ENCODE measurements at regions not wholly inside any gene's neighbourhood (a gene's known extent, or its start where the extent isn't known, plus 50 kb on each side); places are given as distances from the start of the nearest gene placed in this dataset.

DNA sequence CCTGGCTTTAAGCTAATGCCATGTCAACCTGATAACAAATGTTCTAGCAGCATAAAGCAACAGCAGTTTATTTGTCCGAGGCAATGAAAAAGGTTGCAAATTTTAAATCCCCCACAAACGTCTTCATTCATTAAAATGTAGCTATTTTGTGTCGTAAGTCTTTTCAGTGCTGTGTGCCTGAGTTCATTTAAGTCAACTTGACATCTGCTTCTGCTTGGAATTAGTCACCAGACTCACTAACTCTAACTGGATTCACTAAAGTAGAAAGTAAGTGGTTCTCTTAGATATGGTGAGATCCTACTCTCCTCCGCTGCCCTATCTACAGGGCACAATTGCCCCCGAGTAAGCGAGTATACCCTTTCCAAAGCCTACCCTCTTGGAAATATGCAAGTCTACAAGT is 118.4 kb upstream of the CHRM3 start:
- no peak for DNase-seq (ENCODE audit: low spot score)

GRCh38 chr1:239263801-239264200 is 122.6 kb upstream of the CHRM3 start:
- no peak for DNase-seq (ENCODE audit: low spot score)

GRCh38 chr1:239262538-239262937 is 123.8 kb upstream of the CHRM3 start:
- DNase-seq (ENCODE audit: low spot score): no peak

- DNase-seq (ENCODE audit: low spot score): no peak
Measured at GRCh38 chr1:239261521-239261920, 124.8 kb upstream of the CHRM3 start.

GRCh38 chr1:239260842-239261241 is 125.5 kb upstream of the CHRM3 start:
- DNase-seq (ENCODE audit: low spot score): no peak

DNA sequence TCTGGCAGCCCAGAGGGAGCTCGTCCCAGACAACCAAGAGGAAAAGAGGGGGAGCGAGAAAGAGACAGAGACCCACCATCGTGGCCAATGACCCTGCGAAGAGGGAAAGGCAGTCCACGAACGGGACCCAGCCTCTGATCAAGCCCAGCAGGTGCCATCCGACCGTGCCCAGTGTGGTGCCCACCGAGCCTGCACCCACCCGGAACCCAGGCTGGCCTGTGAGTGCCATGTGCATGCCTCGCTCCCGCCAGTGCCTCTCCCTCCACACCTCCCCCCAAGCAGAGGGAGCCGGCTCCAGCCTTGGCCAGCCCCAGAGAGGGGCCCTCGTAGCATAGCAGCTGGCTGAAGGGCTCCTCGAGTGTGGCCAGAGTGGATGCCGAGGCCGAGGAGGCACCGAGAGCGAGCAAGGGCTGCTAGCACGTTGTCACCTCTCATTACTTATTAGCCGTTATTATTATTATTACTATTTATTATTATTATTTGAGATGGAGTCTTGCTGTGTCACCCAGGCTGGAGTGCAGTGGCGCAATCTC is 130.7 kb upstream of the CHRM3 start:
- DNase-seq (ENCODE audit: low spot score): no peak

DNA sequence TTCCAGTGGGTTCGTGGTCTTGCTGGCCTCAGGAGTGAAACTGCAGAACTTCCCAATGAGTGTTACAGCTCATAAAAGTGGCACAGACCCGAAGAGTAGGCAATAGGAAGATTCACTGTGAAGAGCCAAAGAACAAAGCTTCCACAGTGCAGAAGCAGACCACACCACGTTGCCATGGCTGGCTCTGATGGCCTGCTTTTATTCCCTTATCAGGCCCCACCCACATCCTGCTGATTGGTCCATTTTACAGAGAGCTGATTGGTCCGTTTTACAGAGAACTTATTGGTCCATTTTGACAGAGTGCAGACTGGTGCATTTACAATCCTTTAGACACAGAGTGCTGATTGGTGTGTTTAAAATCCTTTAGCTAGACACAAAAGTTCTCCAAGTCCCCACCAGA is 131.4 kb upstream of the CHRM3 start:
- DNase-seq (ENCODE audit: low spot score): no peak

- DNase-seq (ENCODE audit: low spot score): no peak
Measured at GRCh38 chr1:239253032-239253431, 133.3 kb upstream of the CHRM3 start.

GRCh38 chr1:239250353-239251035 is 135.9 kb upstream of the CHRM3 start:
- DNase-seq (ENCODE audit: low spot score): no peak

DNA sequence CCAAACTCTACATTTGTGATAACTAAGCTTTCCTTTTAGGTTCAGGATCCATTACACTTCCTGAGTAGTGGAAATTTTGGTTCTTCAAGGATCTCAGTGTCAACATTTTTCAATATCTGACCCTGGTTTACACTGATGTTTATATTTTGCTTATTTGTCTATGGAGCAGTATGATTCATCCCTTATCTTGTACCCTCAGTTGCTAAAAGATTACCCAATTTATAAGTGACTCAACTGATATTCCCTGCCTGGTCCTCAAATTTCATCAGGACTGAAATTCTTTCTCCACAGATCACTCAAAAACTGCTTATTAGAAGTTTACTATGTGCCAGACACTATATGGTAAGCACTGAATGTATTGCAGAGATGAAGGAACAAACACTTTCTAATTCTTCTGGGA is 139.1 kb upstream of the CHRM3 start:
- DNase-seq (ENCODE audit: low spot score): no peak

DNA sequence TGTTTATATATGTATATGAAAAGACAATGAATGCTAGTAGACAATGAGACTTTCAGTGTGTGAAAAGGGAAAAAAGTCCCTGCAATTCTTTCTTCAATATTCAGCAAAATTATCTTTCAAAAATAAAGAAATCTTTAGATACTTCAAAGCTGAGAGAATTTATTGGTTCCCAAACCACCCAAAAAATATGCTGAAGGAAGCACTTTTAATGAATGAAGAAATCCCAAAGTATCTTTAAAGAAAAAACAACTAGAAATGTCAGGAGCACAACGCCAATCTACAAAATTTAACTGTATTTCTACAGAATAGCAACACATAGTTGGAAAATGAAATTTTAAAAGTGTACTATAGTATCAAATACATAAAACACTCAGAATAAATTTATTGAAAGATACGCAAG is 142.3 kb upstream of the CHRM3 start:
- DNase-seq (ENCODE audit: low spot score): no peak

- DNase-seq (ENCODE audit: low spot score): no peak
Measured at GRCh38 chr1:239243006-239243405, 143.4 kb upstream of the CHRM3 start.

- DNase-seq (ENCODE audit: low spot score): no peak
Measured at GRCh38 chr1:239242404-239242803, 144.0 kb upstream of the CHRM3 start.

DNA sequence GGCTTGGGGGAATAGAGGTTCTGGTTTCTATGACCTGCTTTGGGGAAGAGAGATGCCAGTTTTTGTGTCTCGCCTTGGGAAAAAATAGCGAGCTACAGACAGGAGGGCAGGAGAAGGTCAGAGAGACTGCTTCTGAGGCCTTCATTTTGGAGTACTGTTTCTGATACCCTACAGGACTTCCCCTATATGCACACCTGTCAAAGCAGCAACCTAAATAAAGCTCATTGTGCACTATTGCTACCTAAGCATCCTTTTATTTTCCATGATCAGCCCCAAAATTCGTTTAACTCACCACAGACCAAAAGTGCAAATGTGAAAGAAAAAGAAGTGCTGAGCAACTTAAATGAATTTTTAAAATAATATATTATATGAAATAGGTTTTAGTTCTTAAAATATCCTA is 145.6 kb upstream of the CHRM3 start:
- no peak for DNase-seq (ENCODE audit: low spot score)

DNA sequence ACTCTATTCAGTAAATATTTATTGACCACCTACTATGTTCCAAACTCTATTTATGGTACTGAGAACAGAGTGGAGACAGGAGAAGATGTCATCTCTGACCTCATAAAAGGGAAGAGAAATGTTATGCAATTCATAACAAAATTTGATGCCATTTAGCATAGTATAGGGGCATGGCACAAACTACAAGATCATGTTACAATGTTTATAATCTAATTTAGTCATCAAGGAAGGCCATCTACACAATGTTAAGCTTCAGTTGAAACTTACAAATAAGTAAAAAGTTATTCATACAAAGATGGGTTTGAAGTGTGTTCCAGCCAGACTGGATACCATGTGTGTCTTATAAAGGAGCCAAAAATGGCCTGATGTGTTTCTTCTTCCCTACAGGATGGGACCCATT is 146.8 kb upstream of the CHRM3 start:
- no peak for DNase-seq (ENCODE audit: low spot score)

- DNase-seq (ENCODE audit: low spot score): no peak
Measured at GRCh38 chr1:239237912-239238311, 148.5 kb upstream of the CHRM3 start.

DNA sequence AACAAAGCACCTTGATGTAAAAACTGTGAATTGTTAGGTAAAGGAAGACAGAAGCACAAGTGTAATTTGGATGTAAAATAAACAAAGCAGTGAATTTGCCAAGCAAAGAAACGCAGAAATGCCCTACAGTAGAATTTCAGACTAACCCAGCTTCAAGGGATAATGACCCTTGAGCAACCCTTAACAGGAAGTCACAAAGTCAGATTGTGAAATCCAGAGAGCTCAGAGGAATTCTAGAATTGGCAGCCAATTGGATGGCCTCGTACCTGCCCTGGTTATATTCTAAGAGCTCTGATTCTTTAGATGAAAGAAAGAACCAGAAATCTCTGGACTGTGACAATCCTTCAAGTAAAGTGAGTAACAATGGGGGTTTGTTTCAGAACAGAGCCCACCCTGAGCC is 152.7 kb upstream of the CHRM3 start:
- DNase-seq (ENCODE audit: low spot score): no peak

- no peak for DNase-seq (ENCODE audit: low spot score)
Measured at GRCh38 chr1:239232921-239233320, 153.4 kb upstream of the CHRM3 start.

GRCh38 chr1:239228451-239228850 is 157.9 kb upstream of the CHRM3 start:
- DNase-seq (ENCODE audit: low spot score): no peak

DNA sequence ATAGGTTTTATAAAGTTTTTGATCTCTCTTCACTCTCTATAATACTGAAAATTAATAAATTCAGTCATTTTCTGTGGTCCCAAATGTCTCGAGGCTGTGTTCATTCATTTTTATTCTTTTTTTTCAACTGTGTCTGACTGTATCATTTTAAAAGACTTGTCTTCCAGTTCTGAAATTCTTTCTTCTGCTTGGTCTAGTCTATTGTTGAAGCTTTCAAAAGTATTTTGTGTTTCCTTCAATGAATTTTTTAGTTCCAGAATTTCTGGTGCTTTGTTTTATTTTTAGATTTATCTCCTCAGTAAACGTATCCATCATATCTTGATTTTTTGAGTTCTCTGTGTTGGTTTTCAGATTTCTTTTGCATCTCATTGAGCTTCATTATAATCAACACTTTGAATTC is 161.0 kb upstream of the CHRM3 start:
- DNase-seq (ENCODE audit: low spot score): no peak

DNA sequence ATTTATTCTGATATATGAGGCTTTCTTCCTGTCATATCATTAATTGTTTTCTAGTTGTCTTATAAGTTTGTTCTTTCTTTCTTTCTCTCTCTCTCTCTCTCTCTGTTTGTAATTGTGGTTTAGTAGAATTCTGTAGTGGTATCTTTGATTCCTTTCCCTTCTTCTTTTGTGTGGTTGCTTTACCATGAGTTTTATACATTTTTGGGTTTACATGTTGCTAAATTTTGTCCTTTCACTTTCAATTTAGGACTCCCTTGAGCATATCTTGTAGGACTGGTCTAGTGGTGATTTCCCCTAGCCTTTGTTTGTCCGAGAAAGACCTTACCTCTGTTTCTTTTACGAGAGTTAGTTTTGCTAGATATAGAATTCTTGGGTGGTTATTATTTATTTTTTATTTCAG is 162.3 kb upstream of the CHRM3 start:
- no peak for DNase-seq (ENCODE audit: low spot score)

DNA sequence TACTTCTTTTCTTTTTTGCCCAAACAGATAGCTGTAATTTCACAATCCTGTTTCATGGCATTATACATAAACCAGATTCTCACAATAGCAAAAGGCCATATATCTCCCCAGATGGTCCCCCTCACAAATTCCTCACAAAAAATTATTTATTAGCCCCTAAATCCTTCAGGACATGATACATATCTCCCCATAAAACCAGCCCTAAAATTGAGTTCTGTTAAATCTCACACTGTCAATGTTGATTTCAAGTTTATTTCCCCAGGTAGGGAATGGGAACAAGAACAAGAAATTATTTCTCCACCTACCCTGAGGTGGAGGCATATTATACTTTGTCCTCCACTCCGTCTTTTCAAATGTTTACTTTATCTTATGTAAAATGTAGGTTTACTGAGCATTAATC is 163.4 kb upstream of the CHRM3 start:
- DNase-seq (ENCODE audit: low spot score): no peak

DNA sequence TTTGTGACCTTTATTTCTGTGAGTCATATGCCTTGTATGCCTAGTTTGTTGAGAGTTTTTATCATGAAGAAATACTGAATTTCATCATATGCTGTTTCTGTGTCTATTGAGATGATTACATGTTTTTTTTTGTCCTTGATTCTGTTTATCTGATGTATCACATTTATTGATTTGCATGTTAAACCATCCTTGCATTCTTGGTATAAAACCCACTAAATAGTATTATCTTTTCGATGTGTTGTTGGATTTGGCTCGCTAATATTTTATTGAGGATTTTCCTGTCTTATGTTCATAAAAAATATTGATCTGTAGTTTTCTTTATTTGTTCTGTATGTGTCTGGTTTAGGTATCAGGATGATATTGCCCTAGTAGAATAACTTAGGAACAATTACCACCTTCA is 164.7 kb upstream of the CHRM3 start:
- no peak for DNase-seq (ENCODE audit: low spot score)

GRCh38 chr1:239219679-239220078 is 166.7 kb upstream of the CHRM3 start:
- DNase-seq (ENCODE audit: low spot score): no peak

Data from CD4-positive, alpha-beta T cell treated with Interleukin-15 for 4 hours (primary cell).